Smooth muscle cell (in vitro differentiated cells): ENCODE measurements at regions not wholly inside any gene's neighbourhood (a gene's known extent, or its start where the extent isn't known, plus 50 kb on each side); places are given as distances from the start of the nearest gene placed in this dataset.

Experiments
- DNase-seq: peaks from one replicate; lab custom pipeline; 2025; ENCODE audit not compliant: unreplicated experiment; lab: John Stamatoyannopoulos, UW
- H2AFZ ChIP-seq: fragments of 200-600 bp; sonication (generic); 2 replicates; pipeline ENCODE4 v1.6.0; 2016; ENCODE audit warnings: antibody characterized with exemption, low read depth, mild to moderate bottlenecking
- H3F3A ChIP-seq: fragments of 200-600 bp; sonication (generic); 2 replicates; pipeline ENCODE4 v1.6.0; 2017; ENCODE audit warnings: antibody characterized with exemption, low read depth
- H3K27ac ChIP-seq: fragments of 200-600 bp; sonication (generic); 2 replicates; pipeline ENCODE4 v1.5.1; 2016; ENCODE audit warnings: low read depth, mild to moderate bottlenecking
- H3K27me3 ChIP-seq: fragments of 200-600 bp; sonication (generic); 2 replicates; pipeline ENCODE4 v1.6.1; 2016; ENCODE audit warnings: low read depth, mild to moderate bottlenecking
- H3K36me3 ChIP-seq: fragments of 200-600 bp; sonication (generic); 2 replicates; pipeline ENCODE4 v1.5.1; 2016; ENCODE audit warnings: low read depth
- H3K4me1 ChIP-seq: fragments of 200-600 bp; sonication (generic); 2 replicates; pipeline ENCODE4 v1.5.1; 2016; ENCODE audit warnings: low read depth
- H3K4me2 ChIP-seq: fragments of 200-600 bp; sonication (generic); 2 replicates; pipeline ENCODE4 v1.6.0; 2016; ENCODE audit warnings: mild to moderate bottlenecking
- H3K4me3 ChIP-seq: fragments of 200-600 bp; sonication (generic); 2 replicates; pipeline ENCODE4 v1.5.1; 2016; ENCODE audit warnings: mild to moderate bottlenecking
- H3K79me2 ChIP-seq: fragments of 200-600 bp; sonication (generic); 2 replicates; pipeline ENCODE4 v1.6.0; 2016; ENCODE audit warnings: low read depth, mild to moderate bottlenecking
- H3K9ac ChIP-seq: fragments of 200-600 bp; sonication (generic); 2 replicates; pipeline ENCODE4 v1.6.0; 2016; ENCODE audit warnings: low read depth
- H3K9me3 ChIP-seq: fragments of 200-600 bp; sonication (generic); replicated peaks from 2 replicates; pipeline ENCODE4 v1.5.1; 2016; ENCODE audit warnings: low read depth
- H4K20me1 ChIP-seq: fragments of 200-600 bp; sonication (generic); 2 replicates; pipeline ENCODE4 v1.6.0; 2016; ENCODE audit warnings: low read depth
- CTCF ChIP-seq: fragments of 200-600 bp; sonication (generic); IDR thresholded peaks from 2 replicates; pipeline ENCODE4 v1.5.1; 2017; ENCODE audit warnings: borderline replicate concordance, mild to moderate bottlenecking, antibody characterized with exemption; ENCODE audit not compliant: insufficient read depth, poor library complexity, severe bottlenecking
- WGBS: methylation state at CpG from one replicate; pipeline ENCODE4 v1.1.7; 2016; ENCODE audit warnings: low lambda C conversion rate; 5-methylcytosine and 5-hydroxymethylcytosine counted together

- Histone ChIP-seq H3K36me3 (no peaks in the 10 kb centered on the region), H3K4me3 (no peak overlapping the region), H4K20me1 (no peaks in the 10 kb centered on the region), H3K4me1 (peaks cover 28% of the 10 kb centered on the region), H3K27me3 (no peaks in the 10 kb centered on the region), H3K9ac (no peak overlapping the region), H3F3A (peaks cover 6% of the 10 kb centered on the region), H3K9me3 (no peaks in the 10 kb centered on the region), H3K4me2 (no peak overlapping the region), H3K79me2 (peaks cover 13% of the 10 kb centered on the region), H2AFZ (no peak overlapping the region), H3K27ac (no peak overlapping the region)
- 85% methylated on average over 5 of the region's 5 CpGs for WGBS
- TF ChIP-seq CTCF, result no peak
- no peak for DNase-seq
Measured at GRCh38 chr6:71406865-71407860, 118.6 kb downstream of the OGFRL1 start.

- H3K4me1 ChIP-seq, result peaks cover 18% of the 10 kb centered on the region
- no peaks in the 10 kb centered on the region for H4K20me1 ChIP-seq
- WGBS, result 86% methylated on average over 1 of the region's 1 CpG
- H3K9ac ChIP-seq, result no peak overlapping the region
- no peaks in the 10 kb centered on the region for H3K36me3 ChIP-seq
- no peak for TF ChIP-seq CTCF
- H2AFZ ChIP-seq, result no peak overlapping the region
- peaks cover 14% of the 10 kb centered on the region for H3K79me2 ChIP-seq
- H3K27me3 ChIP-seq, result no peaks in the 10 kb centered on the region
- H3K4me2 ChIP-seq, result no peak overlapping the region
- H3K27ac ChIP-seq, result no peak overlapping the region
- H3F3A ChIP-seq, result peaks cover 6% of the 10 kb centered on the region
- H3K4me3 ChIP-seq, result no peak overlapping the region
- DNase-seq, result no peak
- no peaks in the 10 kb centered on the region for H3K9me3 ChIP-seq
Measured at GRCh38 chr6:71408787-71409723, 120.4 kb downstream of the OGFRL1 start.

GRCh38 chr6:71410164-71410566, 121.6 kb downstream of the OGFRL1 start:
- Histone ChIP-seq H4K20me1 (no peaks in the 10 kb centered on the region), H3K4me3 (no peak overlapping the region), H3K4me1 (peaks cover 8% of the 10 kb centered on the region), H3K27ac (no peak overlapping the region), H3K4me2 (no peak overlapping the region), H3K9ac (no peak overlapping the region), H3K27me3 (no peaks in the 10 kb centered on the region), H3F3A (peaks cover 1% of the 10 kb centered on the region), H2AFZ (no peak overlapping the region), H3K9me3 (no peaks in the 10 kb centered on the region), H3K36me3 (peaks cover 2% of the 10 kb centered on the region), H3K79me2 (peaks cover 14% of the 10 kb centered on the region)
- no peak for TF ChIP-seq CTCF
- WGBS, result 91% methylated on average over 4 of the region's 4 CpGs
- DNase-seq, result no peak
